NOMO-1 treated with DMSO at 0.1 percent for 48 hours (cell line): ENCODE measurements at regions not wholly inside any gene's neighbourhood (a gene's known extent, or its start where the extent isn't known, plus 50 kb on each side); places are given as distances from the start of the nearest gene placed in this dataset.
A peak's percentile ranks its signal among the peaks of the same experiment; 100 is the strongest.
"Not testable (repeated sequence)": the region's sequence is repeated elsewhere in the genome, so short reads cannot be mapped to it uniquely, and the experiment has no call there.

Source experiments
- DNase-seq: peaks from one replicate; lab custom pipeline; 2025; ENCODE audit not compliant: unreplicated experiment; lab: John Stamatoyannopoulos, UW

GRCh38 chrX:123788193-123788592 lies 55.3 kb upstream of the THOC2 start:
- DNase-seq = not testable (repeated sequence)

GRCh38 chrX:123788744-123789143 lies 55.9 kb upstream of the THOC2 start:
- no peak for DNase-seq

- DNase-seq = no peak
These were observed 62.1 kb upstream of the XIAP start for GRCh38 chrX:123797543-123798447.

- not testable (repeated sequence) for DNase-seq
These were observed 61.0 kb upstream of the XIAP start for GRCh38 chrX:123798706-123799430.

GRCh38 chrX:123801901-123802300 lies 58.0 kb upstream of the XIAP start:
- DNase-seq = no peak

GRCh38 chrX:123803331-123803983 lies 56.4 kb upstream of the XIAP start:
- peak; percentile 82 for DNase-seq

GRCh38 chrX:123803984-123804365 lies 55.9 kb upstream of the XIAP start:
- not testable (repeated sequence) for DNase-seq

- DNase-seq = peak; percentile 12
These were observed 51.9 kb upstream of the XIAP start for GRCh38 chrX:123807835-123808416.

GRCh38 chrX:123809854-123810375 lies 49.9 kb upstream of the XIAP start:
- DNase-seq = no peak
